Breast epithelium (tissue), 4 donors: ENCODE measurements at regions not wholly inside any gene's neighbourhood (a gene's known extent, or its start where the extent isn't known, plus 50 kb on each side); places are given as distances from the start of the nearest gene placed in this dataset.

Experiments used
- DNase-seq, 2 donors: peaks; one replicate each; pipeline ENCODE4 v3.0.0-alpha.2; 2019; ENCODE audit warnings: low spot score in 2 of 2
- H3K27ac ChIP-seq, 2 donors: fragments of 200-600 bp; sonication (generic) in 1 of 2; one replicate each; pipeline ENCODE4 v1.5.1; 2016 to 2019; ENCODE audit warnings: mild to moderate bottlenecking in 1 of 2
- H3K27me3 ChIP-seq, 2 donors: fragments of 200-600 bp; sonication (generic) in 1 of 2; one replicate each; pipeline versions ENCODE4 v1.5.1 to v1.6.0; 2017 to 2019; ENCODE audit warnings: control low read depth in 1 of 2, mild to moderate bottlenecking in 1 of 2
- H3K36me3 ChIP-seq: fragments of 200-600 bp; one replicate; pipeline ENCODE4 v1.5.1; 2019
- H3K4me1 ChIP-seq, 2 donors: fragments of 200-600 bp; sonication (generic); one replicate each; pipeline ENCODE4 v1.5.1; 2016 to 2019; ENCODE audit warnings: control low read depth in 1 of 2
- H3K4me3 ChIP-seq, 3 donors: fragments of 200-600 bp; sonication (generic); 1 replicate in 2 of 3; 2 replicates in 1 of 3; pipeline ENCODE4 v1.5.1; 2016 to 2019; ENCODE audit warnings: mild to moderate bottlenecking in 3 of 3, moderate library complexity in 2 of 3
- H3K9me3 ChIP-seq, 2 donors: fragments of 200-600 bp; sonication (generic) in 1 of 2; one replicate each; pipeline ENCODE4 v1.5.1; 2016 to 2019; ENCODE audit warnings: control low read depth in 1 of 2
- POLR2A ChIP-seq: fragments of 450-650 bp; IDR thresholded peaks from one replicate; pipeline ENCODE4 v1.6.1; 2016; ENCODE audit warnings: antibody characterized with exemption, mild to moderate bottlenecking, moderate library complexity
- POLR2AphosphoS5 ChIP-seq, 3 donors: sonication (generic); formaldehyde crosslinking; IDR thresholded peaks; one replicate each; pipeline ENCODE4 v1.6.1; 2017; ENCODE audit warnings: antibody characterized with exemption in 3 of 3
- intact Hi-C: fragments of 100-400 bp; cut with DNase I; formaldehyde crosslinking; loops from one replicate; pipeline ENCODE4 v1.15.1; 2023; ENCODE audit warnings: low total_unique reads
- TF ChIP-seq, protein P1 (sequence below), 3 donors: fragments of 450-650 bp; IDR thresholded peaks; one replicate each; pipeline ENCODE4 v1.5.1; 2016 to 2017; ENCODE audit warnings: antibody characterized with exemption in 3 of 3, mild to moderate bottlenecking in 3 of 3, moderate library complexity in 3 of 3

DNA sequence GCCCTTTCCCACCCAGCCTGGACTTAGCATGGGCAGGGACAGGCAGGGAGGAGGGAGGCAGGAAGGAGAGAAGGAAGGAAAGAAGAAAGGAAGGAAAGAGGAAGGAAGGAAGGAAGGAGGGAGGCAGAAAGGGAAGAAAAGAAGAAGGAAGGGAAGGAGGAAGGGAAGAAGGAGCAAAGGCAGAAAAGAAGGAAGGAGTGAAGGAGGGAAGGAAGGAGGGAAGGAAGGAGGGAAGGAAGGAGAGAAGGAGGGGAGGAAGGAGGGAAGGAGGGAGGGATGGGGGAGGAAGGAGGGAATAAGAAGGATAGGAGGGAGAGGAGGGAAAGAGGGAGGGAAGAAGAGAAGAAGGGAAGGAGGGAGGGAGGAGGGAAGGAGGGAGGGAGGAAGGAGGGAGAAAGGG is 110.4 kb downstream of the SALL1 start:
- no peak for DNase-seq
- peaks cover 0 to 5% of the 10 kb centered on the region in 2 donors for H3K27me3 ChIP-seq
- H3K27ac ChIP-seq = no peak overlapping the region
- H3K4me1 ChIP-seq = no peaks in the 10 kb centered on the region
- H3K9me3 ChIP-seq = no peaks in the 10 kb centered on the region
- TF ChIP-seq, protein P1, sequence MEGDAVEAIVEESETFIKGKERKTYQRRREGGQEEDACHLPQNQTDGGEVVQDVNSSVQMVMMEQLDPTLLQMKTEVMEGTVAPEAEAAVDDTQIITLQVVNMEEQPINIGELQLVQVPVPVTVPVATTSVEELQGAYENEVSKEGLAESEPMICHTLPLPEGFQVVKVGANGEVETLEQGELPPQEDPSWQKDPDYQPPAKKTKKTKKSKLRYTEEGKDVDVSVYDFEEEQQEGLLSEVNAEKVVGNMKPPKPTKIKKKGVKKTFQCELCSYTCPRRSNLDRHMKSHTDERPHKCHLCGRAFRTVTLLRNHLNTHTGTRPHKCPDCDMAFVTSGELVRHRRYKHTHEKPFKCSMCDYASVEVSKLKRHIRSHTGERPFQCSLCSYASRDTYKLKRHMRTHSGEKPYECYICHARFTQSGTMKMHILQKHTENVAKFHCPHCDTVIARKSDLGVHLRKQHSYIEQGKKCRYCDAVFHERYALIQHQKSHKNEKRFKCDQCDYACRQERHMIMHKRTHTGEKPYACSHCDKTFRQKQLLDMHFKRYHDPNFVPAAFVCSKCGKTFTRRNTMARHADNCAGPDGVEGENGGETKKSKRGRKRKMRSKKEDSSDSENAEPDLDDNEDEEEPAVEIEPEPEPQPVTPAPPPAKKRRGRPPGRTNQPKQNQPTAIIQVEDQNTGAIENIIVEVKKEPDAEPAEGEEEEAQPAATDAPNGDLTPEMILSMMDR (IDR thresholded peaks at IDR 0.05) = no peak
- TF ChIP-seq POLR2A = no peak
- no peak overlapping the region for H3K4me3 ChIP-seq
- no peaks in the 10 kb centered on the region for H3K36me3 ChIP-seq
- intact Hi-C loops = no loop called here

DNA sequence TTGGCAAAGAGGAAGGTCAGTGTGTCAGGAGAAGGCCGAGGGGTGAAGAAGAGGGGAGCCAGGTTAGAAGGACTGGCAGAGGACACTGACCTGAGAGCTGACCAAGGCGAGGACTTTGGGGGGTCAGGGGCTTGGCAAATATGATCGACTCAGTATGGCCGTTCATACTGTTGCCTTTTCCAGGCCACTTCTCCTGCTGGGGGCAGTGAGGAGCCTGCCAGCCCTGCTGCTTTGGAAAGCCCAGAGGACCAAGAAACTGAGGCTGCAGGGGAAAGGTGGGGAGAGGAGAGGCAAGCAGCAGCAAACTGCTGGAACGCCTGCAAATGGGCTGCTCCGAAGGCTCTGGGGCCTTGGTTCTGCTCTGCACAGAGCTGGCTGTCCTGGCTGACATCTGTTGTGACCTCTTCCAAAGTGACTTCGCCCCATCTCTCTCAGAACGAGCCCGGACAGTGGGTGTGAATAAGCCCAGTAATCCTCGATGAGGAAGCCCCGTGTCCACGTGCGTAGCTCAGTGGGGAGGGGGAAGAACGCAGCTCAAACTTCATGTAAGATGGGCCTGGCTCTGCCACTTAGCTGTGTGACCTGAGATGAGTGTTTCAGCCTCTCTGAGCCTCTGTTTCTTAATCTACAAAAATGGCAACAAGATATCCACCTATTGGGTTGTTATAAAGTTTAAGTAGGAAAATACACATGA is 111.3 kb downstream of the SALL1 start:
- no peak for DNase-seq
- Histone ChIP-seq H3K9me3 (no peaks in the 10 kb centered on the region), H3K36me3 (no peaks in the 10 kb centered on the region), H3K27me3 (peaks cover 0 to 5% of the 10 kb centered on the region in 2 donors), H3K27ac (no peak overlapping the region), H3K4me1 (no peaks in the 10 kb centered on the region), H3K4me3 (no peak overlapping the region)
- intact Hi-C loops = no loop called here
- no peak for TF ChIP-seq POLR2A
- no peak for TF ChIP-seq POLR2AphosphoS5 (IDR thresholded peaks at IDR 0.05)
- TF ChIP-seq, protein P1 (IDR thresholded peaks at IDR 0.05) = no peak

DNA sequence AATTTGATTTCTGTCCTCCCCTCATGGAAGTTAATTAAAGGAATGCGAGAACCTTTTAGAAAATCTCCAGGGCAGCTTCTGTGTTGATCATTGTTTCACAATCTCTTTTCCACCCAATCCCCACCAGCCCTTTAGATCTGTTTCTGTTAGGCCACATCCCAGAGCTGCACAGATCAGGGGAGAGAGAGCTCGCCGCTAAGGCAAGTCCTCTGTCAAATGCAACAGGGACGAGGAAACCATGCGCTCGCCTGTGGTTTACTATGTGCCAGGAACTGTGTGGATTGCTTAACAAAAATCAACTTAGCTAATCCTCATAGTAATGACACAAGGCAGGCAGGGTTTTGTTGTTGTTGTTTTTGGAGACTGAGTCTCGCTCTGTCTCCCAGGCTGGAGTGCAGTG is 115.4 kb downstream of the SALL1 start:
- DNase-seq = no peak
- H3K36me3 ChIP-seq = no peaks in the 10 kb centered on the region
- H3K4me3 ChIP-seq = no peak overlapping the region
- TF ChIP-seq POLR2AphosphoS5 (IDR thresholded peaks at IDR 0.05) (no peak), POLR2A (no peak)
- TF ChIP-seq, protein P1 (IDR thresholded peaks at IDR 0.05) = no peak
- intact Hi-C loops = no loop called here
- no peak overlapping the region for H3K27ac ChIP-seq
- H3K4me1 ChIP-seq = no peaks in the 10 kb centered on the region
- no peaks in the 10 kb centered on the region for H3K9me3 ChIP-seq
- H3K27me3 ChIP-seq = peaks cover 0 to 5% of the 10 kb centered on the region in 2 donors

DNA sequence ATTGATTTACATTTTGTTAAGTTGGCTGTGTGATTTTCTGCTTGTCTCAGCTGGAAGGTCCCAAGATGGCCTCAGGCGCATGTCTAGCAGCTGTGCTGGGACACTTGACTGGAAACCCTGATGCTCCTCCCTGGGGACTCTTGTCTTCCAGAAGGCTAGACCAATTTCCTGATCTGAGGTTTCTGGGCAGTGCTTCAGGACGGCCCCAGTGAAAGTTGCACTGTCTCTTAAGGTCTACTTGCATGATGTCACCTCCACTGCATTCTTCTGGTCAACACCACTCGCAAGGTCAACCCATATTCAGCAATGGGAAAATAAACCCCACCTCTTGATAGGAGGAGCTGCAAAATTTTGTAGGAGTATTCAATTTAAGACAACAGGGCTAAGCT is 116.0 kb downstream of the SALL1 start:
- no peak for DNase-seq
- H3K27me3 ChIP-seq = peaks cover 0 to 5% of the 10 kb centered on the region in 2 donors
- no peak overlapping the region for H3K27ac ChIP-seq
- no peaks in the 10 kb centered on the region for H3K4me1 ChIP-seq
- intact Hi-C loops = no loop called here
- no peaks in the 10 kb centered on the region for H3K9me3 ChIP-seq
- no peak for TF ChIP-seq POLR2A
- no peak for TF ChIP-seq POLR2AphosphoS5 (IDR thresholded peaks at IDR 0.05)
- TF ChIP-seq, protein P1 (IDR thresholded peaks at IDR 0.05) = no peak
- H3K36me3 ChIP-seq = no peaks in the 10 kb centered on the region
- H3K4me3 ChIP-seq = no peak overlapping the region

DNA sequence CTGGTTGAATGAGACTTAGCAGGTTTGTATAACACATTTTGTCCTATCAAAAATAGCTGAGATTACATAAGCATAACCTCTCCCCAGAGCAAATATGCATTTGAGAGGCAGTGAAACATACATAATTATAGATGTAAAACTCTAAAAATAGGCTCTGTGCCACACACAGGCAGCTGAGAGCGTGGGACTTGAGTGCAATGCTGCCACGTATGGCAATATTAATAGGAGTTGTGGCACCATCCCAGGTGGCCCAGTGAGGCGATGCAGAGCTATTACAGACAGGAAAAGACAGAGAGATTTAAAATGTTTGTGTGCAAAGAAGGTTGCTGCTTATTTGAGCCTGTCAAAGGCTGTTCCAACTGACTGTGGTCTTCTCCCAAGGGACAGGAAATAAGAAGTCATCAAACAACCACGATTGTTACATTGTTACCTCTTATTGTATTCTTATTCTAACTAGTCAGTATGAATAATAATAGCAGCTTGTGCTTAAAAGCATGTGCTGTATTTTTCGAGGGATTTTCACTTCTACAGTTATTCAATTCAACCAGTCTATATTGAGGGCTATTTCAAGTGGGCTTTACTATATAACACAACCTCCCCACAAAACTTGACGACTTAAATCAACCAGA is 116.5 kb downstream of the SALL1 start:
- intact Hi-C loops = no loop called here
- Histone ChIP-seq H3K4me1 (no peaks in the 10 kb centered on the region), H3K36me3 (no peaks in the 10 kb centered on the region), H3K27ac (no peak overlapping the region), H3K27me3 (peaks cover 0 to 5% of the 10 kb centered on the region in 2 donors), H3K4me3 (no peak overlapping the region), H3K9me3 (no peaks in the 10 kb centered on the region)
- no peak for TF ChIP-seq POLR2AphosphoS5 (IDR thresholded peaks at IDR 0.05)
- TF ChIP-seq, protein P1 (IDR thresholded peaks at IDR 0.05) = no peak
- no peak for DNase-seq
